WERI-Rb-1 (cell line): ENCODE measurements at regions not wholly inside any gene's neighbourhood (a gene's known extent, or its start where the extent isn't known, plus 50 kb on each side); places are given as distances from the start of the nearest gene placed in this dataset.
A peak's percentile ranks its signal among the peaks of the same experiment; 100 is the strongest.

ENCODE experiments used
- DNase-seq: peaks from one replicate; pipeline ENCODE4 v3.0.0-alpha.2; 2020
- H3K27ac ChIP-seq: fragments of 250-450 bp; sonication (Bioruptor Pico); 2 replicates; pipeline ENCODE4 v1.5.1; 2020; ENCODE audit warnings: mild to moderate bottlenecking, moderate library complexity
- H3K27me3 ChIP-seq: fragments of 250-450 bp; sonication (Bioruptor Pico); 2 replicates; pipeline ENCODE4 v1.5.1; 2021; ENCODE audit warnings: mild to moderate bottlenecking, low read depth, moderate library complexity; ENCODE audit not compliant: insufficient read depth, severe bottlenecking
- H3K36me3 ChIP-seq: fragments of 250-450 bp; sonication (Bioruptor Pico); 2 replicates; pipeline ENCODE4 v1.5.1; 2020; ENCODE audit warnings: mild to moderate bottlenecking, moderate library complexity
- H3K4me3 ChIP-seq: 2 replicates; pipeline ENCODE4 v1.5.1; 2011; ENCODE audit warnings: low read depth, mild to moderate bottlenecking, control low read depth, low read length
- H3K9me3 ChIP-seq: fragments of 250-450 bp; sonication (Bioruptor Pico); 2 replicates; pipeline ENCODE4 v1.5.1; 2021; ENCODE audit warnings: mild to moderate bottlenecking, moderate library complexity; ENCODE audit not compliant: severe bottlenecking
- CTCF ChIP-seq: IDR thresholded peaks from 2 replicates; pipeline ENCODE4 v1.5.1; 2011; ENCODE audit warnings: low read depth, mild to moderate bottlenecking, control low read depth, inconsistent platforms, low read length

GRCh38 chr6:166713434-166714186, 86.6 kb upstream of the RPS6KA2 start:
- Histone ChIP-seq H3K9me3 (no peaks in the 10 kb centered on the region), H3K27me3 (no peaks in the 10 kb centered on the region), H3K36me3 (no peaks in the 10 kb centered on the region), H3K4me3 (no peak overlapping the region), H3K27ac (no peak overlapping the region)
- no peak for DNase-seq
- TF ChIP-seq CTCF = no peak

- DNase-seq = peak; percentile 29
- Histone ChIP-seq H3K27ac (no peak overlapping the region), H3K36me3 (no peaks in the 10 kb centered on the region), H3K27me3 (no peaks in the 10 kb centered on the region), H3K4me3 (no peak overlapping the region), H3K9me3 (no peaks in the 10 kb centered on the region)
- peak; percentile 62 for TF ChIP-seq CTCF
These were observed 85.5 kb upstream of the RPS6KA2 start for GRCh38 chr6:166712286-166713228.

GRCh38 chr6:166710084-166710483, 83.0 kb upstream of the RPS6KA2 start:
- H3K9me3 ChIP-seq = no peaks in the 10 kb centered on the region
- no peaks in the 10 kb centered on the region for H3K36me3 ChIP-seq
- H3K27ac ChIP-seq = no peak overlapping the region
- H3K4me3 ChIP-seq = no peak overlapping the region
- TF ChIP-seq CTCF = no peak
- no peaks in the 10 kb centered on the region for H3K27me3 ChIP-seq
- DNase-seq = no peak

- Histone ChIP-seq H3K36me3 (no peaks in the 10 kb centered on the region), H3K27ac (no peak overlapping the region), H3K9me3 (no peaks in the 10 kb centered on the region), H3K4me3 (no peak overlapping the region), H3K27me3 (no peaks in the 10 kb centered on the region)
- no peak for DNase-seq
- TF ChIP-seq CTCF = no peak
These were observed 81.4 kb upstream of the RPS6KA2 start for GRCh38 chr6:166708460-166708859.

- H3K27me3 ChIP-seq = no peaks in the 10 kb centered on the region
- DNase-seq = peak; percentile 86
- TF ChIP-seq CTCF = peak; percentile 84
- H3K27ac ChIP-seq = no peak overlapping the region
- H3K9me3 ChIP-seq = no peaks in the 10 kb centered on the region
- no peaks in the 10 kb centered on the region for H3K36me3 ChIP-seq
- no peak overlapping the region for H3K4me3 ChIP-seq
These were observed 80.0 kb upstream of the RPS6KA2 start for GRCh38 chr6:166707045-166707444.
